Breast epithelium (tissue), 3 donors: ENCODE measurements at regions not wholly inside any gene's neighbourhood (a gene's known extent, or its start where the extent isn't known, plus 50 kb on each side); places are given as distances from the start of the nearest gene placed in this dataset.

Experiments
- POLR2A ChIP-seq: fragments of 450-650 bp; IDR thresholded peaks from one replicate; pipeline ENCODE4 v1.6.1; 2016; ENCODE audit warnings: antibody characterized with exemption, mild to moderate bottlenecking, moderate library complexity
- POLR2AphosphoS5 ChIP-seq, 3 donors: sonication (generic); formaldehyde crosslinking; IDR thresholded peaks; one replicate each; pipeline ENCODE4 v1.6.1; 2017; ENCODE audit warnings: antibody characterized with exemption in 3 of 3
- TF ChIP-seq, protein P1 (sequence below), 3 donors: fragments of 450-650 bp; IDR thresholded peaks; one replicate each; pipeline ENCODE4 v1.5.1; 2016 to 2017; ENCODE audit warnings: antibody characterized with exemption in 3 of 3, mild to moderate bottlenecking in 3 of 3, moderate library complexity in 3 of 3

GRCh38 chr11:70556884-70557741 lies 158.8 kb downstream of the CTTN start:
- TF ChIP-seq, protein P1, sequence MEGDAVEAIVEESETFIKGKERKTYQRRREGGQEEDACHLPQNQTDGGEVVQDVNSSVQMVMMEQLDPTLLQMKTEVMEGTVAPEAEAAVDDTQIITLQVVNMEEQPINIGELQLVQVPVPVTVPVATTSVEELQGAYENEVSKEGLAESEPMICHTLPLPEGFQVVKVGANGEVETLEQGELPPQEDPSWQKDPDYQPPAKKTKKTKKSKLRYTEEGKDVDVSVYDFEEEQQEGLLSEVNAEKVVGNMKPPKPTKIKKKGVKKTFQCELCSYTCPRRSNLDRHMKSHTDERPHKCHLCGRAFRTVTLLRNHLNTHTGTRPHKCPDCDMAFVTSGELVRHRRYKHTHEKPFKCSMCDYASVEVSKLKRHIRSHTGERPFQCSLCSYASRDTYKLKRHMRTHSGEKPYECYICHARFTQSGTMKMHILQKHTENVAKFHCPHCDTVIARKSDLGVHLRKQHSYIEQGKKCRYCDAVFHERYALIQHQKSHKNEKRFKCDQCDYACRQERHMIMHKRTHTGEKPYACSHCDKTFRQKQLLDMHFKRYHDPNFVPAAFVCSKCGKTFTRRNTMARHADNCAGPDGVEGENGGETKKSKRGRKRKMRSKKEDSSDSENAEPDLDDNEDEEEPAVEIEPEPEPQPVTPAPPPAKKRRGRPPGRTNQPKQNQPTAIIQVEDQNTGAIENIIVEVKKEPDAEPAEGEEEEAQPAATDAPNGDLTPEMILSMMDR (IDR thresholded peaks at IDR 0.05), result no peak
- TF ChIP-seq POLR2AphosphoS5 (IDR thresholded peaks at IDR 0.05) (no peak), POLR2A (no peak)
